Mononuclear cell (primary cell): ENCODE measurements at regions not wholly inside any gene's neighbourhood (a gene's known extent, or its start where the extent isn't known, plus 50 kb on each side); places are given as distances from the start of the nearest gene placed in this dataset.
"Not testable (repeated sequence)": the region's sequence is repeated elsewhere in the genome, so short reads cannot be mapped to it uniquely, and the experiment has no call there.

Source experiments
- H3K27me3 ChIP-seq: 2 replicates; pipeline ENCODE4 v1.6.0; 2011; ENCODE audit warnings: low read length, control low read depth; ENCODE audit not compliant: insufficient read depth
- H3K4me1 ChIP-seq: 2 replicates; pipeline ENCODE4 v1.5.1; 2011; ENCODE audit warnings: mild to moderate bottlenecking, low read length, control low read depth; ENCODE audit not compliant: insufficient read depth
- H3K4me3 ChIP-seq: 2 replicates; pipeline ENCODE4 v1.5.1; 2011; ENCODE audit warnings: mild to moderate bottlenecking, low read length, moderate library complexity
- H3K9me3 ChIP-seq: 2 replicates; pipeline ENCODE4 v1.5.1; 2011; ENCODE audit warnings: low read depth, mild to moderate bottlenecking, control low read depth, low read length

GRCh38 chr5:87755360-87755759 is 342.6 kb upstream of the CCNH start:
- Histone ChIP-seq H3K4me1 (no peaks in the 10 kb centered on the region), H3K27me3 (no peaks in the 10 kb centered on the region), H3K9me3 (no peaks in the 10 kb centered on the region), H3K4me3 (no peak overlapping the region)

GRCh38 chr5:87754009-87754757 is 341.5 kb upstream of the CCNH start:
- H3K4me3 ChIP-seq = no peak overlapping the region
- H3K9me3 ChIP-seq = no peaks in the 10 kb centered on the region
- no peaks in the 10 kb centered on the region for H3K27me3 ChIP-seq
- H3K4me1 ChIP-seq = no peaks in the 10 kb centered on the region

- Histone ChIP-seq H3K4me1 (no peaks in the 10 kb centered on the region), H3K9me3 (no peaks in the 10 kb centered on the region), H3K27me3 (no peaks in the 10 kb centered on the region), H3K4me3 (no peak overlapping the region)
Observed at GRCh38 chr5:87752362-87752761, 339.6 kb upstream of the CCNH start.

GRCh38 chr5:87751824-87752223 is 339.1 kb upstream of the CCNH start:
- Histone ChIP-seq H3K9me3 (no peaks in the 10 kb centered on the region), H3K27me3 (no peaks in the 10 kb centered on the region), H3K4me3 (no peak overlapping the region), H3K4me1 (no peaks in the 10 kb centered on the region)

GRCh38 chr5:87746891-87747377 is 334.2 kb upstream of the CCNH start:
- H3K4me1 ChIP-seq = no peaks in the 10 kb centered on the region
- no peak overlapping the region for H3K4me3 ChIP-seq
- H3K27me3 ChIP-seq = no peaks in the 10 kb centered on the region
- H3K9me3 ChIP-seq = no peaks in the 10 kb centered on the region

GRCh38 chr5:87746341-87746740 is 333.6 kb upstream of the CCNH start:
- no peaks in the 10 kb centered on the region for H3K27me3 ChIP-seq
- no peaks in the 10 kb centered on the region for H3K9me3 ChIP-seq
- no peak overlapping the region for H3K4me3 ChIP-seq
- no peaks in the 10 kb centered on the region for H3K4me1 ChIP-seq

GRCh38 chr5:87741881-87742280 is 329.2 kb upstream of the CCNH start:
- no peaks in the 10 kb centered on the region for H3K4me1 ChIP-seq
- H3K4me3 ChIP-seq = no peak overlapping the region
- no peaks in the 10 kb centered on the region for H3K9me3 ChIP-seq
- H3K27me3 ChIP-seq = no peaks in the 10 kb centered on the region

GRCh38 chr5:87735923-87736322 is 323.2 kb upstream of the CCNH start:
- Histone ChIP-seq H3K9me3 (no peaks in the 10 kb centered on the region), H3K4me3 (no peak overlapping the region), H3K4me1 (no peaks in the 10 kb centered on the region), H3K27me3 (no peaks in the 10 kb centered on the region)

- H3K27me3 ChIP-seq = no peaks in the 10 kb centered on the region
- H3K4me3 ChIP-seq = no peak overlapping the region
- H3K4me1 ChIP-seq = no peaks in the 10 kb centered on the region
- H3K9me3 ChIP-seq = no peaks in the 10 kb centered on the region
Observed at GRCh38 chr5:87733897-87734296, 321.2 kb upstream of the CCNH start.

- no peaks in the 10 kb centered on the region for H3K4me1 ChIP-seq
- no peak overlapping the region for H3K4me3 ChIP-seq
- no peaks in the 10 kb centered on the region for H3K9me3 ChIP-seq
- H3K27me3 ChIP-seq = no peaks in the 10 kb centered on the region
Observed at GRCh38 chr5:87732875-87733768, 320.4 kb upstream of the CCNH start.

- Histone ChIP-seq H3K4me3 (no peak overlapping the region), H3K4me1 (no peaks in the 10 kb centered on the region), H3K27me3 (no peaks in the 10 kb centered on the region), H3K9me3 (peaks cover 5% of the 10 kb centered on the region)
Observed at GRCh38 chr5:87729781-87730180, 317.1 kb upstream of the CCNH start.

GRCh38 chr5:87722286-87722685 is 309.6 kb upstream of the CCNH start:
- Histone ChIP-seq H3K4me1 (no peaks in the 10 kb centered on the region), H3K4me3 (no peak overlapping the region), H3K27me3 (no peaks in the 10 kb centered on the region), H3K9me3 (peaks cover 6% of the 10 kb centered on the region)

- not testable (repeated sequence) for H3K27me3 ChIP-seq, H3K9me3 ChIP-seq, H3K4me1 ChIP-seq, H3K4me3 ChIP-seq
Observed at GRCh38 chr5:87718224-87718925, 305.6 kb upstream of the CCNH start.

- Histone ChIP-seq H3K9me3 (no peaks in the 10 kb centered on the region), H3K27me3 (no peaks in the 10 kb centered on the region), H3K4me1 (no peaks in the 10 kb centered on the region), H3K4me3 (no peak overlapping the region)
Observed at GRCh38 chr5:87717761-87718160, 305.0 kb upstream of the CCNH start.

- Histone ChIP-seq H3K9me3 (no peaks in the 10 kb centered on the region), H3K4me1 (no peaks in the 10 kb centered on the region), H3K27me3 (no peaks in the 10 kb centered on the region), H3K4me3 (no peak overlapping the region)
Observed at GRCh38 chr5:87705876-87706275, 293.1 kb upstream of the CCNH start.
